ENCODE measurements at regions not wholly inside any gene's neighbourhood (a gene's known extent, or its start where the extent isn't known, plus 50 kb on each side); places are given as distances from the start of the nearest gene placed in this dataset.

DNA sequence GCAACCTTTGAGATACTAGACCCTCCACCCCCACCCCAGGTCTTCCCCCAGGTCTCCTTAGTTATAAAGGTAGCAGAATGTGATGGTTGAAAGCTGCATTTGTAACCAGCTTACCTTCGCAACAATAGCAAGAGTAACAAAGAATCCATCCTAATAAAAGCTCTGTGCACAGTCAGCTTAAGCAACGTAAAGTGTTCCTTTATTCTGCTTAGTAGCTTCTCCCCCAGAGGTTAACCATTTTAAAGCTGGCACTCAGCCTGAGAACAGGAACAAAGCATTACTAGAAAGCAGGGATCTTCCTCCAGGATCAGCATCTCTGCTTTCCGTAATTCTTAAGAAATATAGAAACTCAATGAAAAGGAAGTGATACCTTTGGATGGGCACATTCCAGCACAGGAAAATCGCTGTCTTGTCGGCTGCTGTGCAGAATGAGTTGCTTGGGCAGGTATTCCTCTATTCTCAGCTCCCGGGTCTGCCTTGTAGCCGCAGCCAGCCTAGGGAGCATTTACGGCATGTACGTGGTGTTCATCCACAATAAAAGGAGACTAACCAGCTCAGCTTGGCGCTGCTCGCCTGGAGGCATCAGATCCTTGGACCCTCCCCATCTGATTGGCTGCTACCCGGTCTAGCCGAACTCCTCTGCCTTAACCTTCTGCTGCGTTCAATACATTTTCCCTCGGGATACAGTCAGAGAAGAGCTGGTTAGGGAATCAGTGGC, 113.0 kb upstream of the TLR3 start:
- Histone ChIP-seq H3K9ac (replicated peaks; ENCODE audit: extremely low read depth, insufficient read depth, low read length) (no peak overlapping the region), H3K79me2 (ENCODE audit: control insufficient read depth, insufficient read depth, low read length) (no peaks in the 10 kb centered on the region), H4K20me1 (replicated peaks; ENCODE audit: control insufficient read depth, extremely low read depth, insufficient read depth, low read length) (no peaks in the 10 kb centered on the region), H3K36me3 (ENCODE audit: control insufficient read depth in 2 of 2, extremely low read depth in 1 of 2, insufficient read depth in 2 of 2, low read length in 2 of 2) (no peaks in the 10 kb centered on the region), H3K4me3 (replicated peaks in 1 of 3; ENCODE audit: insufficient read depth in 1 of 3, low read depth in 1 of 3, low read length in 3 of 3) (no peak overlapping the region), H3K9me3 (replicated peaks; ENCODE audit: control insufficient read depth, insufficient read depth, low read length) (no peaks in the 10 kb centered on the region), H3K4me2 (ENCODE audit: insufficient read depth, low read length) (no peak overlapping the region), H3K27me3 (ENCODE audit: control insufficient read depth in 2 of 2, insufficient read depth in 2 of 2, low read length in 2 of 2) (peaks cover 0 to 4% of the 10 kb centered on the region in 2 experiments), H3K9me1 (replicated peaks; ENCODE audit: control insufficient read depth, extremely low read depth, insufficient read depth, low read length) (no peaks in the 10 kb centered on the region), H2AFZ (ENCODE audit: low read depth, low read length) (no peak overlapping the region), H3K27ac (ENCODE audit: insufficient read depth, low read depth, low read length) (no peak overlapping the region), H3K4me1 (ENCODE audit: control insufficient read depth, extremely low read depth, insufficient read depth, low read length) (no peaks in the 10 kb centered on the region)
- DNase-seq (ENCODE audit: low read depth, low spot score) (no peak), FAIRE-seq (no peak)
- POLR2A ChIA-PET = no interaction called here
- dilution Hi-C loops (cut with MboI; ENCODE audit: extremely low pct_ligation_motif_present, low sequenced_read_pairs) = no loop called here
- BruUV-seq (replicated peaks) = no TSS peak
- TF ChIP-seq, protein P1, sequence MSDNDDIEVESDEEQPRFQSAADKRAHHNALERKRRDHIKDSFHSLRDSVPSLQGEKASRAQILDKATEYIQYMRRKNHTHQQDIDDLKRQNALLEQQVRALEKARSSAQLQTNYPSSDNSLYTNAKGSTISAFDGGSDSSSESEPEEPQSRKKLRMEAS (IDR thresholded peaks at IDR 0.05; ENCODE audit: insufficient read depth, insufficient read length) = no peak
- no peak for TF ChIP-seq JUN (IDR thresholded peaks at IDR 0.05; ENCODE audit: borderline replicate concordance, insufficient read depth, insufficient read length, low read depth)
- CTCF ChIA-PET = interaction anchor here (1.5 kb wide), 1 partner anchor 24 kb away, joined by 3 read pairs; no protein-coding TSS in a partner anchor
- intact Hi-C loops (cut with micrococcal nuclease) = no loop called here

DNA sequence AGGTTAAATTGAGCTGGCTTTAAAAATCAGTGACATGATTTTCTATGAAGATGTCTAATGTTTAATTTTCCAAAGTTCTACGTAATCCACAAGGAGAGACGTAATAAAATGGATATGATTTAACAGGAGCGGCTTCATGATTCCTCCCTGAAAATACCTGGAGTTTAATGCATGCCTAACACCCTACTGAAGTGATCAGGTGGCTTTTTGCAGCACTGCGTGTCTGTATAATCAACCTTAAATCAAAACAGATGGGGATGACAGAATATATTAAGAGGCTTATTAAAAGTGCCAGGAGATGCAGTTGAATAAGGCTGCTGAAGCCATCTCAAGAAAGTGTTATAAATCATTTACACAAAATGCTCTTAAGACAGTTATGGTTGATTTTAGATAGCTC, 112.4 kb upstream of the TLR3 start:
- FAIRE-seq (no peak), DNase-seq (ENCODE audit: low read depth, low spot score) (no peak)
- Histone ChIP-seq H3K9me1 (replicated peaks; ENCODE audit: control insufficient read depth, extremely low read depth, insufficient read depth, low read length) (no peaks in the 10 kb centered on the region), H3K27ac (ENCODE audit: insufficient read depth, low read depth, low read length) (no peak overlapping the region), H3K79me2 (ENCODE audit: control insufficient read depth, insufficient read depth, low read length) (no peaks in the 10 kb centered on the region), H3K4me1 (ENCODE audit: control insufficient read depth, extremely low read depth, insufficient read depth, low read length) (no peaks in the 10 kb centered on the region), H3K36me3 (ENCODE audit: control insufficient read depth in 2 of 2, extremely low read depth in 1 of 2, insufficient read depth in 2 of 2, low read length in 2 of 2) (no peaks in the 10 kb centered on the region), H3K9me3 (replicated peaks; ENCODE audit: control insufficient read depth, insufficient read depth, low read length) (no peaks in the 10 kb centered on the region), H4K20me1 (replicated peaks; ENCODE audit: control insufficient read depth, extremely low read depth, insufficient read depth, low read length) (no peaks in the 10 kb centered on the region), H3K4me3 (replicated peaks in 1 of 3; ENCODE audit: insufficient read depth in 1 of 3, low read depth in 1 of 3, low read length in 3 of 3) (no peak overlapping the region), H3K4me2 (ENCODE audit: insufficient read depth, low read length) (no peak overlapping the region), H3K9ac (replicated peaks; ENCODE audit: extremely low read depth, insufficient read depth, low read length) (no peak overlapping the region), H3K27me3 (ENCODE audit: control insufficient read depth in 2 of 2, insufficient read depth in 2 of 2, low read length in 2 of 2) (peaks cover 0 to 4% of the 10 kb centered on the region in 2 experiments), H2AFZ (ENCODE audit: low read depth, low read length) (no peak overlapping the region)
- POLR2A ChIA-PET = no interaction called here
- BruUV-seq (replicated peaks) = no TSS peak
- intact Hi-C loops (cut with micrococcal nuclease) (no loop called here), dilution Hi-C loops (cut with MboI; ENCODE audit: extremely low pct_ligation_motif_present, low sequenced_read_pairs) (no loop called here)
- TF ChIP-seq, protein P2, sequence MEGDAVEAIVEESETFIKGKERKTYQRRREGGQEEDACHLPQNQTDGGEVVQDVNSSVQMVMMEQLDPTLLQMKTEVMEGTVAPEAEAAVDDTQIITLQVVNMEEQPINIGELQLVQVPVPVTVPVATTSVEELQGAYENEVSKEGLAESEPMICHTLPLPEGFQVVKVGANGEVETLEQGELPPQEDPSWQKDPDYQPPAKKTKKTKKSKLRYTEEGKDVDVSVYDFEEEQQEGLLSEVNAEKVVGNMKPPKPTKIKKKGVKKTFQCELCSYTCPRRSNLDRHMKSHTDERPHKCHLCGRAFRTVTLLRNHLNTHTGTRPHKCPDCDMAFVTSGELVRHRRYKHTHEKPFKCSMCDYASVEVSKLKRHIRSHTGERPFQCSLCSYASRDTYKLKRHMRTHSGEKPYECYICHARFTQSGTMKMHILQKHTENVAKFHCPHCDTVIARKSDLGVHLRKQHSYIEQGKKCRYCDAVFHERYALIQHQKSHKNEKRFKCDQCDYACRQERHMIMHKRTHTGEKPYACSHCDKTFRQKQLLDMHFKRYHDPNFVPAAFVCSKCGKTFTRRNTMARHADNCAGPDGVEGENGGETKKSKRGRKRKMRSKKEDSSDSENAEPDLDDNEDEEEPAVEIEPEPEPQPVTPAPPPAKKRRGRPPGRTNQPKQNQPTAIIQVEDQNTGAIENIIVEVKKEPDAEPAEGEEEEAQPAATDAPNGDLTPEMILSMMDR (IDR thresholded peaks at IDR 0.05; ENCODE audit: extremely low read depth in 1 of 2, insufficient read depth in 1 of 2, low read depth in 1 of 2, low read length in 2 of 2) = no peak
- no peak for TF ChIP-seq FOS (IDR thresholded peaks at IDR 0.05; ENCODE audit: borderline replicate concordance, insufficient read depth, low read length)
- TF ChIP-seq MYC (IDR thresholded peaks at IDR 0.05; ENCODE audit: low read depth, low read length) = no peak
- TF ChIP-seq EZH2 (IDR thresholded peaks at IDR 0.05; ENCODE audit: borderline replicate concordance, low read depth, low read length, severe bottlenecking) = no peak
- no peak for TF ChIP-seq GATA2 (IDR thresholded peaks at IDR 0.05; ENCODE audit: insufficient read depth, insufficient read length, low read depth, low read length)
- TF ChIP-seq, protein P1 (IDR thresholded peaks at IDR 0.05; ENCODE audit: insufficient read depth, insufficient read length) = no peak
- no peak for TF ChIP-seq POLR2AphosphoS5 (IDR thresholded peaks at IDR 0.05; ENCODE audit: insufficient read depth, low read depth, low read length)
- TF ChIP-seq JUN (IDR thresholded peaks at IDR 0.05; ENCODE audit: borderline replicate concordance, insufficient read depth, insufficient read length, low read depth) = no peak
- no peak for TF ChIP-seq POLR2A (IDR thresholded peaks at IDR 0.05; ENCODE audit: low read depth, low read length)
- CTCF ChIA-PET = interaction anchor here (1.5 to 1.8 kb wide), 2 partner anchors 23 to 315 kb away, joined by 3 to 7 read pairs; no protein-coding TSS in a partner anchor
